ENCODE measurements at regions not wholly inside any gene's neighbourhood (a gene's known extent, or its start where the extent isn't known, plus 50 kb on each side); places are given as distances from the start of the nearest gene placed in this dataset.

- Histone ChIP-seq H3K27ac (no peak overlapping the region), H3K4me1 (no peaks in the 10 kb centered on the region), H3K36me3 (no peaks in the 10 kb centered on the region), H3K9me3 (peaks cover 0 to 8% (median 0%) of the 10 kb centered on the region in 4 donors), H3K4me3 (no peak overlapping the region), H3K27me3 (no peaks in the 10 kb centered on the region)
- no peak for TF ChIP-seq POLR2A (IDR thresholded peaks at IDR 0.05)
- no peak for DNase-seq (ENCODE audit: low spot score in 2 of 2)
- WGBS, 2 donors, result 69 to 74% methylated on average over 5 of the region's 5 CpGs
These were observed 473.1 kb upstream of the GRAMD2B start for GRCh38 chr5:125950012-125950615.

- TF ChIP-seq, protein P1, sequence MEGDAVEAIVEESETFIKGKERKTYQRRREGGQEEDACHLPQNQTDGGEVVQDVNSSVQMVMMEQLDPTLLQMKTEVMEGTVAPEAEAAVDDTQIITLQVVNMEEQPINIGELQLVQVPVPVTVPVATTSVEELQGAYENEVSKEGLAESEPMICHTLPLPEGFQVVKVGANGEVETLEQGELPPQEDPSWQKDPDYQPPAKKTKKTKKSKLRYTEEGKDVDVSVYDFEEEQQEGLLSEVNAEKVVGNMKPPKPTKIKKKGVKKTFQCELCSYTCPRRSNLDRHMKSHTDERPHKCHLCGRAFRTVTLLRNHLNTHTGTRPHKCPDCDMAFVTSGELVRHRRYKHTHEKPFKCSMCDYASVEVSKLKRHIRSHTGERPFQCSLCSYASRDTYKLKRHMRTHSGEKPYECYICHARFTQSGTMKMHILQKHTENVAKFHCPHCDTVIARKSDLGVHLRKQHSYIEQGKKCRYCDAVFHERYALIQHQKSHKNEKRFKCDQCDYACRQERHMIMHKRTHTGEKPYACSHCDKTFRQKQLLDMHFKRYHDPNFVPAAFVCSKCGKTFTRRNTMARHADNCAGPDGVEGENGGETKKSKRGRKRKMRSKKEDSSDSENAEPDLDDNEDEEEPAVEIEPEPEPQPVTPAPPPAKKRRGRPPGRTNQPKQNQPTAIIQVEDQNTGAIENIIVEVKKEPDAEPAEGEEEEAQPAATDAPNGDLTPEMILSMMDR (IDR thresholded peaks at IDR 0.05), result no peak
- TF ChIP-seq POLR2A (IDR thresholded peaks at IDR 0.05) (no peak), EP300 (IDR thresholded peaks at IDR 0.05) (no peak)
- no peak overlapping the region for H3K4me3 ChIP-seq
- no peaks in the 10 kb centered on the region for H3K36me3 ChIP-seq
- no peaks in the 10 kb centered on the region for H3K9me3 ChIP-seq
- 82 to 94% methylated on average over 1 of the region's 1 CpG for WGBS, 2 donors
- DNase-seq (ENCODE audit: low spot score in 2 of 2), result no peak
- H3K27ac ChIP-seq, result no peak overlapping the region
- no peaks in the 10 kb centered on the region for H3K4me1 ChIP-seq
- no peaks in the 10 kb centered on the region for H3K27me3 ChIP-seq
These were observed 462.1 kb upstream of the GRAMD2B start for GRCh38 chr5:125961150-125961549.

DNA sequence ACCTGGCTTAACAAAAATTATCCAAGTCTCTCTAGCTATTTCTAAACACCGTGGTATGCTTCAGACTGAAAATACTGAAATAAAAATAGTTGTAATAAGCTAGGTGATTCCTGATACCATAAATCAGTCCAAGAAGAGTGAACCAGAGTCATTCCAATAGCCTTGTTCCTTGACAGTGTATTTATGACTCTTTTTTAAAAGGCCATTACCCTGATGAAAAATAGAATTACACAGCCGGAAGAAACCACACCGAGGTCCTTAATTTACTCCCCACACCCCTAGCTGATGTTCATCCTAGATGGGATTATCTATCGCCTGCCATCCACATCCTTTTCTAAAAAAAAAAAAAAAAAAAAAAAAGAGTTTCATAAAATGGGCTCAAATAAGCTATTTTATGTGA is 457.6 kb upstream of the GRAMD2B start:
- Histone ChIP-seq H3K4me1 (no peaks in the 10 kb centered on the region), H3K27ac (no peak overlapping the region), H3K27me3 (no peaks in the 10 kb centered on the region), H3K4me3 (no peak overlapping the region), H3K9me3 (no peaks in the 10 kb centered on the region), H3K36me3 (no peaks in the 10 kb centered on the region)
- no peak for TF ChIP-seq POLR2A (IDR thresholded peaks at IDR 0.05)
- no peak for DNase-seq (ENCODE audit: low spot score in 2 of 2)
- 93 to 95% methylated on average over 4 of the region's 4 CpGs for WGBS, 2 donors

GRCh38 chr5:125967576-125967975 is 455.6 kb upstream of the GRAMD2B start:
- Histone ChIP-seq H3K4me1 (no peaks in the 10 kb centered on the region), H3K4me3 (no peak overlapping the region), H3K27ac (no peak overlapping the region), H3K9me3 (no peaks in the 10 kb centered on the region), H3K36me3 (no peaks in the 10 kb centered on the region), H3K27me3 (no peaks in the 10 kb centered on the region)
- no peak for DNase-seq (ENCODE audit: low spot score in 2 of 2)
- TF ChIP-seq, protein P1 (IDR thresholded peaks at IDR 0.05), result no peak
- TF ChIP-seq POLR2A (IDR thresholded peaks at IDR 0.05) (no peak), EP300 (IDR thresholded peaks at IDR 0.05) (no peak)

DNA sequence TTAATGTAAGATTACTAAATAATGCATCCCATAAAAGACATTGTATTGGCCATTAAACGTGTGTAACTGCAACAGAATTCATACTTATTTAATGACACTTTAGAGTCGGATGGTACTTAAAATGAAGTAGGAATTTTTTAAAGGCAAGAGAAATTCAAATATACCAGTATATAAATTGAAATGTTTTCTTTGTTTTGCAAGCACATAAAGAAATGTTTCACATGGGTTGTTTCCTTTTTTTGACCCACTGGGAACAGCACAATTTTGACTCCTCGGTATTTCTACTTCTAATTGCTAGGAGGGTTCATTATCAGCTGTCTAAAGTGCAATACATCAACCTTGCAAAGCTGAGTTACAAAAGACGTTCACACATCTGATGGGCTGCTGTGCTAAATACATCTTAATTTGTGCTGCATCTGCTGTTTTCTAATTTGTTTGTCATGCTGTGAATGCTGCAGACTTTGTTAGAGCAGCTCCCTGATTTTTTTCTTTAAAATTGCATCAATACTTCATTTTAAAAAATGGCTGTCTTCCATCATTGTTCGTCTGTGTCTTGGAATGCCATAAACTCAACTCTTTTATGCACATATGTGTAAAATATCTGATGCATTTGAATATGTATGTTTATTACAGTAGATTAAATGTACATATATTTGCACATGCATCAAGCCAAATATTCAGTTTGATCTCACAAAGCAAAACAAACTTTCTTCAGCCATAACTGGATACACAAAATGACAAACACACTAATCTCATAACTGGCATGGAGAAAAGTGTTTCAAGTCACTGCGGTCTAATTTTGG is 454.0 kb upstream of the GRAMD2B start:
- H3K36me3 ChIP-seq, result no peaks in the 10 kb centered on the region
- H3K9me3 ChIP-seq, result no peaks in the 10 kb centered on the region
- TF ChIP-seq POLR2A (IDR thresholded peaks at IDR 0.05) (no peak), EP300 (IDR thresholded peaks at IDR 0.05) (no peak)
- TF ChIP-seq, protein P1 (IDR thresholded peaks at IDR 0.05), result no peak
- H3K4me1 ChIP-seq, result no peaks in the 10 kb centered on the region
- H3K27ac ChIP-seq, result no peak overlapping the region
- DNase-seq (ENCODE audit: low spot score in 2 of 2), result no peak
- no peak overlapping the region for H3K4me3 ChIP-seq
- no peaks in the 10 kb centered on the region for H3K27me3 ChIP-seq
- 61 to 62% methylated on average over 6 of the region's 6 CpGs for WGBS, 2 donors

DNA sequence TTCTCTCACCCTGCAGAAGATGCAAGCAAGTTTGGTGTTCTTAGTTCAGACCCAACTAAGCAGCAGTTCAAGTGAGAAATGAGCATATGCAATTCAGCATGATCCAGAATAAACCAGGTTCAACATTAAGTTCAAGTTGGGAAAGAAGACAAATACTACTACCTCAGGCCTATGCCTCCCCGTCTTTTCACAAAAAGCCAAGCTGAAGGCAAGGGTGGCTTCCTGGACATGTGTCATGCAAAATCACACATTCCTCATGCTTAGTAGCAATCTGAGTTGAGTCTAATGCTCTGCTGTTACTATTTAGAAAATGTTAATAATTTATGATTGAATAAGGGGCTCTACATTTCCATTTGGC is 453.4 kb upstream of the GRAMD2B start:
- no peak for TF ChIP-seq EP300 (IDR thresholded peaks at IDR 0.05)
- no peak for TF ChIP-seq POLR2A (IDR thresholded peaks at IDR 0.05)
- TF ChIP-seq, protein P1 (IDR thresholded peaks at IDR 0.05), result no peak
- Histone ChIP-seq H3K9me3 (no peaks in the 10 kb centered on the region), H3K36me3 (no peaks in the 10 kb centered on the region), H3K27ac (no peak overlapping the region), H3K4me1 (no peaks in the 10 kb centered on the region), H3K4me3 (no peak overlapping the region), H3K27me3 (no peaks in the 10 kb centered on the region)
- 92 to 96% methylated on average over 1 of the region's 1 CpG for WGBS, 2 donors
- DNase-seq (ENCODE audit: low spot score in 2 of 2), result no peak

Measured in tibial nerve (tissue), 4 donors.